ENCODE measurements at regions not wholly inside any gene's neighbourhood (a gene's known extent, or its start where the extent isn't known, plus 50 kb on each side); places are given as distances from the start of the nearest gene placed in this dataset.

DNA sequence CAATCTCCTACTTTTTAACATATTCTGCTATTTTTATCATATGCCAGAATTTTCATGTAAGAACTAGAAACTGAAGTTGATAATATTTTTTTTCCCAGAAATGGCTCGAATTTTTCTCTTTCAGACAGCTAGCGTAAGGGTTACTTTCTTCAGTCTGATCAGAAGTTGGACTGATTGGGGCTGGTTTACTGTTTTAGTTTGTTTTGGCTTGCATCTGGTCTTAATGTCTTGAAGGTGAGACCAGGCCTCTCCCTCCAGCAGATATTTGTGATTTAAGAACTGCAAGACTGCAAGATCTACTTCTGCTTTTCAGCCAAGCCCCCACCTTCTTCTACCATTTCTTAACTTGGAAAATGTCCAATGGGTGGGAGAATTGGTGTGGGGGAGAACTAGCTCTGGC, 266.4 kb downstream of the HAPSTR1 start:
- TF ChIP-seq, protein P1, sequence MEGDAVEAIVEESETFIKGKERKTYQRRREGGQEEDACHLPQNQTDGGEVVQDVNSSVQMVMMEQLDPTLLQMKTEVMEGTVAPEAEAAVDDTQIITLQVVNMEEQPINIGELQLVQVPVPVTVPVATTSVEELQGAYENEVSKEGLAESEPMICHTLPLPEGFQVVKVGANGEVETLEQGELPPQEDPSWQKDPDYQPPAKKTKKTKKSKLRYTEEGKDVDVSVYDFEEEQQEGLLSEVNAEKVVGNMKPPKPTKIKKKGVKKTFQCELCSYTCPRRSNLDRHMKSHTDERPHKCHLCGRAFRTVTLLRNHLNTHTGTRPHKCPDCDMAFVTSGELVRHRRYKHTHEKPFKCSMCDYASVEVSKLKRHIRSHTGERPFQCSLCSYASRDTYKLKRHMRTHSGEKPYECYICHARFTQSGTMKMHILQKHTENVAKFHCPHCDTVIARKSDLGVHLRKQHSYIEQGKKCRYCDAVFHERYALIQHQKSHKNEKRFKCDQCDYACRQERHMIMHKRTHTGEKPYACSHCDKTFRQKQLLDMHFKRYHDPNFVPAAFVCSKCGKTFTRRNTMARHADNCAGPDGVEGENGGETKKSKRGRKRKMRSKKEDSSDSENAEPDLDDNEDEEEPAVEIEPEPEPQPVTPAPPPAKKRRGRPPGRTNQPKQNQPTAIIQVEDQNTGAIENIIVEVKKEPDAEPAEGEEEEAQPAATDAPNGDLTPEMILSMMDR (conservative IDR thresholded peaks at IDR 0.05 in 1 of 2, IDR thresholded peaks at IDR 0.05 in 1 of 2; ENCODE audit: low read depth in 1 of 2, low read length in 2 of 2), result no peak
- no peak for TF ChIP-seq EZH2 (IDR thresholded peaks at IDR 0.05; ENCODE audit: low read length, missing control alignments)

All from fibroblast of lung (primary cell).